NCI-H128 (cell line): ENCODE measurements at regions not wholly inside any gene's neighbourhood (a gene's known extent, or its start where the extent isn't known, plus 50 kb on each side); places are given as distances from the start of the nearest gene placed in this dataset.

Source experiments
- DNase-seq: peaks from one replicate; lab custom pipeline; 2025; ENCODE audit not compliant: unreplicated experiment; lab: John Stamatoyannopoulos, UW

- DNase-seq = no peak
Measured at GRCh38 chr2:129299756-129300155, 679.7 kb upstream of the RAB6C start.

- no peak for DNase-seq
Measured at GRCh38 chr2:129300456-129300855, 679.0 kb upstream of the RAB6C start.

GRCh38 chr2:129301431-129301913 lies 678.0 kb upstream of the RAB6C start:
- no peak for DNase-seq

- DNase-seq = no peak
Measured at GRCh38 chr2:129302106-129302505, 677.4 kb upstream of the RAB6C start.

GRCh38 chr2:129302561-129303183 lies 676.8 kb upstream of the RAB6C start:
- DNase-seq = no peak

GRCh38 chr2:129314120-129314519 lies 665.3 kb upstream of the RAB6C start:
- no peak for DNase-seq

GRCh38 chr2:129318581-129319421 lies 660.7 kb upstream of the RAB6C start:
- DNase-seq = no peak

- DNase-seq = no peak
Measured at GRCh38 chr2:129319422-129319717, 660.1 kb upstream of the RAB6C start.

- DNase-seq = no peak
Measured at GRCh38 chr2:129320288-129320687, 659.2 kb upstream of the RAB6C start.

- DNase-seq = no peak
Measured at GRCh38 chr2:129324349-129324748, 655.1 kb upstream of the RAB6C start.

- no peak for DNase-seq
Measured at GRCh38 chr2:129325151-129325550, 654.3 kb upstream of the RAB6C start.

- DNase-seq = no peak
Measured at GRCh38 chr2:129329574-129329973, 649.9 kb upstream of the RAB6C start.

- DNase-seq = no peak
Measured at GRCh38 chr2:129330504-129330903, 649.0 kb upstream of the RAB6C start.

GRCh38 chr2:129331638-129332037 lies 647.8 kb upstream of the RAB6C start:
- DNase-seq = no peak

GRCh38 chr2:129334128-129334527 lies 645.3 kb upstream of the RAB6C start:
- DNase-seq = no peak

GRCh38 chr2:129334696-129335410 lies 644.6 kb upstream of the RAB6C start:
- no peak for DNase-seq

- no peak for DNase-seq
Measured at GRCh38 chr2:129336276-129336675, 643.2 kb upstream of the RAB6C start.

GRCh38 chr2:129337076-129337475 lies 642.4 kb upstream of the RAB6C start:
- DNase-seq = no peak

- no peak for DNase-seq
Measured at GRCh38 chr2:129345540-129345939, 633.9 kb upstream of the RAB6C start.

GRCh38 chr2:129347486-129348217 lies 631.8 kb upstream of the RAB6C start:
- no peak for DNase-seq

GRCh38 chr2:129354631-129355030 lies 624.8 kb upstream of the RAB6C start:
- DNase-seq = no peak
